Islet precursor cell (in vitro differentiated cells): ENCODE measurements at regions not wholly inside any gene's neighbourhood (a gene's known extent, or its start where the extent isn't known, plus 50 kb on each side); places are given as distances from the start of the nearest gene placed in this dataset.

Experiments used
- DNase-seq: peaks from one replicate; pipeline ENCODE4 v3.0.0-alpha.2; 2018

DNA sequence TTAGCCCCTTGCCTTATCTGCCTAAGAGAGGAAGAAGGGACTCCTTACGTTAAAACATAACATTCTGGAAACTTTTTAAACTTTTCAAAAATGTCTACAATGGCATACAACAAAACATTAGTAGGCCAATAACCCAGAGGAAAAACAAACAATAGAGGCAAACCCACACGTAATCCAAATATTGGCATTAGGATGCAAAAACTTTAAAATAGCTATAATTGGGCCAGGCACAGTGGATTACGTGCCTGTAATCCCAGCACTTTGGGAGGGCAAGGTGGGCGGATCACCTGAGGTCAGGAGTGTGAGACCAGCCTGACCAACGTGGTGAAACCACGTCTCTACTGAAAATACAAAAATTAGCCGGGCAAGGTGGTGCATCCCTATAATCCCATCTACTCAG is 134.9 kb downstream of the AQP9 start:
- no peak for DNase-seq

- DNase-seq = no peak
These were observed 136.7 kb downstream of the AQP9 start for GRCh38 chr15:58274885-58275284.

GRCh38 chr15:58275785-58276184 is 137.6 kb downstream of the AQP9 start:
- no peak for DNase-seq

DNA sequence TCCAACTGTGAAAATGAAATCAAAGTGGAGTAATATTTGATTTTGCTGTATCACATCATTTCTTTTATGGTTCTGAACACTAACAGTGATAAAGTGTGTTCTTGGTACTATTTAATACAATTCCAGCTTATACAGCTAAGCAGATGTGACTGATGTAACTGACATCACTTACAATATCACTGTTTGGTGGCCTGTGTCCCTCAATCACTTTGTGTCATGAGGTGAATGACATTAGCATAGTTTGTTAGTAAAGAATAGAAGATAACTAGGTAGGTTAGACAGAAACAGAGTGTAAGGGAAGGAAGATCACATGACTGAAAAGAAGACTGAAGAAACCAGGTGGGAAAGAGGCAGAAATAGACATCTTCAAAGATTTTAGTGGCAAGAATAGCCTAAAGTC is 138.7 kb downstream of the AQP9 start:
- no peak for DNase-seq

GRCh38 chr15:58277333-58277732 is 139.2 kb downstream of the AQP9 start:
- DNase-seq = no peak

DNA sequence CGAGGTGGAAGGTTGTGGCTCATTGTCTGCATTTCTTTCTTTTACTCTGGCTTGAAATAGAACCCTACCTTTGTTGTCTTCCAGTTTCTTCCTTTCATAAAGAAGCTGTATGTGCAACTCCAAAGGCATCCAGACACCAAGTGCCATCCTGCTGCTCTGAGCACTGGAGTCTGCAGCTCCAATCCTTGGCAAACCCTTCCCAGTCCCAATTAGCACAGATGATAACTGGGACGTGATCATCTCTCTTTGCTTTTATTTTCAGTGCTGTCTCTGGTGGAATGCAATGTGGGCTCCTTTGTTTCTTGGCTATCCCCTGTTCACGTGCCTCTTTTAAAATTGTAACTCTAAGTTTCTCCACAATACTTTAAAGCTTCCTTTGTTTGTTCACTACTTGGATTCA is 140.9 kb downstream of the AQP9 start:
- DNase-seq = no peak

DNA sequence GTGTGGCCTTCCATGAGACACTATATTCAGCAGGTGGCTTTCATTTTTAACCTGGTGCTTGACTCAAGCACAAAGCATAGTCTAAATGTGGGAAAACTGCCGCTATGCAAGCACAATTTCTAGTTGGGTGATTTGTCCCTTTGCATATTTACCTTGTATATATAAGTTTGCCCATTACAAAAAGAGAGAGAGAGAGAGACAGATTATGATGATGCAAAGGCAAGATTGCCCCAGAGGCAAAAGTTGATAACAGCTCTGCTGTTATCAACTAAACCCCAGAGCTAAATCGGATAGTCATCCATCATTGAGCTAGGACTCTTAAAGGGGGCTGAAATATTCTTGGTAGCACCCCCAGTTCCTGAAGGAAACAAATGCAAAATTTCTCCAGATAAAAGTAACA is 141.5 kb downstream of the AQP9 start:
- DNase-seq = no peak

DNA sequence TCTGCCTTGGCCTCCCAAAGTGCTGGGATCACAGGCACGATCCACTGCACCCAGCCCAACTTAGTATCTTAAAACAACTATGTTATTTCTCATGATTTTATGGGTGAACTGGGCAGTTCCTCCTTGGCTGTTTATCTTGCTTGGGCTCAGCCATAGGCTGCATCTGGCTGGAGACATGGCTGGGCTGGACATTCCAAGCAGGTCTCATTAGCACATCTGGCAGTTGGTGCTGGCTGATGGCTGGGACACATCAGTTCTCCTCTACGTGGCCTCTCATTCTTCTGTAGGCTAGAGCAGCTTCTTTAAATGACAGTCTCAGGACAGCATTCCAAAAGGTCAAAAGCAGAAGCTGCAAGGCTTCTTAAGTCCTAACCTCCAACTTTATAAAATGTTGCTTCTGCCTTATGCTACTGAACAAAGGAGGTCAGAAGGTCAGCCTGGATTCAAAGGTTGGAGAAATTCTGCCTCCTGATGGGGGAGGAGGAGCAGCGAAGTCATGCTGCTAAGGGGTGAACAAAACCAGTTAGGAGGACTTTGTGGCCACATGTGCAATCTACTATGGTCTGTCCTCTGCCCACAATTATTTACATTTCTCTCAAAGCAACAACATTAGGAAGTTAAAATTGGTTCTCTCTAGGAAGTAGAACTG is 144.0 kb downstream of the AQP9 start:
- peak; percentile 64 for DNase-seq

GRCh38 chr15:58283302-58283701 is 145.1 kb downstream of the AQP9 start:
- DNase-seq = no peak

- DNase-seq = no peak
These were observed 146.1 kb downstream of the AQP9 start for GRCh38 chr15:58284293-58284692.

DNA sequence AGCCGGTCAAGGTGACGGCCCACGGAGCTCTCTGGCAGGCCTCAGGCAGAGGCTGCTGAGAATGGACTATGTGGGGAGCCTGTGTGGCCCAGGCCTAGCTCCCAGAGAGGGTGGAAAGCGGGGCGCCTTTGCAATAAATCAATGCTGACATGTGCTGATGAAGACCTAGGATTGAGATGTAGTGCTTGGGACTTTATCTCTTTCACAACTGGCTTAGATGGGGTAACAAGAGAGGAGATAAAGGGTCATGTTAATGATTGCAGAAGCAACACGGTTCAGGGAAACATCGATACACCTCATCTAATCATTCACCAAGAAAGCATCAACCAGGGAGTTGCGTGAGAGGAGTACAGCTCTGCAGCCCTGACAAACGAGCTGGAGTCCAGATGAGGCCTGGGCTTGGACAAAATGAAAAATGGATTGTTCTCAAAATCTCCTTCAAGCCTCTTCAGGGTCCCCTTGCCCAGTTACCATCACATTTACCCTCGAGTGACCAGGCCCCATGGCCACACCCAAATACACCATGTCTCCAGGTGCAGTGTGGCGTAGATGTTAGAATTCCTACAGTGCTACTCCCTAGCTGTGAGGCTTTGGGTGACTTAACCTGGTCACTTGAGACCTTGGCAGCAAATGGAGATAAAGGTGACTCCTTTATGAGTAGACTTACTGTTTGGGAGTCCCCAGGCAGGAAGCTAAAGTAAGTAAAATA is 146.4 kb upstream of the LIPC start:
- no peak for DNase-seq

- DNase-seq = no peak
These were observed 145.9 kb upstream of the LIPC start for GRCh38 chr15:58285921-58286278.

DNA sequence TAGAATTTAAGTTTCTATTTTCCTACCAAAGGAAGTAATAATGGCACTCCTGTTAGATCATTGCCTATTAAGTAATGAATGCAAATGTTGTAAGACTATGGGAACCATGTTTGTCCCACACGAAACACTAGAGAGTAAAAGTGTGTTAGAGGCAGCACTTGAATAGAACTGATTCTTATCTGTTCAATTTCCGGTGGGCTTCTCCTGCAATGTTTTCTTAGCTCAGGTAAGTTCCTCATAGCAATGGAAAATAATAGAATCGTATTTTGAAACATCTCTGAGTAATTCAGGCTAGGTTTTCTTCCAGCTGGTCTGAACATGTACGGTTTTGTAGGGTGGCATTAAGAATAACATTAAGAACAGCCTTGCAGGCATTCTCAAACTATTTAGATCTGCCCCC is 145.3 kb upstream of the LIPC start:
- DNase-seq = no peak

DNA sequence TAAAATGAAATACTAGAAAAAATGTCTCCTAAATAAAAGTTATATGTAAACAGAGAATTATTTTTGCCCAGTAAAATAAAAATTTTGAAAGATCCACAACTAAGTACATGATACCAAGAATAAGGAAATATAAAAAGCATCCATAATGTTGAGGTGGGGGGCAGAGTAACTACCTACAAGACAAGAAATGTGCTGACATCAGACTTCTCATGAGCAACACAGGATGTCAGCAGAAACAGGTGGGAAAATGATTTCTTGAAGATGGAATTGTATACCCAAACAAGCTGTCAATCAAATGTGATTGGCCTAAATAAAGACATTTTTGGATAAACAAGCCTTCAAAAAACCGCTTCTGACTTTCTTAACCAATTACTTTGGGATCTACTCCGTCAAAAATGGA is 143.9 kb upstream of the LIPC start:
- DNase-seq = no peak

GRCh38 chr15:58288592-58288991 is 143.2 kb upstream of the LIPC start:
- DNase-seq = no peak

DNA sequence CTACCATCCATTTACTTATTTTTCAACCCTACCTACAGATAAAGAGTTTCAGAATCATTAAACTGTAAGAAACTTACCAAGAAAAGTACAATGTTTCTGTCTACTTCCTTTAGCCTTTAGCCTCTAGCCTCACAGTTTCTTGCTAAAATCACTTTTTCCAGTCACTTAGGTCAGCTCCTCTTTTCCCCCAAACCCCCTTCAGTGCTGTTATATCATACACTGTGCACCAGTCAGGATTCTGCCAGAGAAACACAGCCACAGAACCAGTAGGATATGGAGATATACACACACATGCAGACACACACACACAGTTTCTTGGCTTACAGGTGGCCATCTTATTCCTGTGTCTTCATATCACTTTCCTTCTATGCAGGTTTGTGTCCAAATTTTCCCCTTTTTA is 139.9 kb upstream of the LIPC start:
- no peak for DNase-seq

DNA sequence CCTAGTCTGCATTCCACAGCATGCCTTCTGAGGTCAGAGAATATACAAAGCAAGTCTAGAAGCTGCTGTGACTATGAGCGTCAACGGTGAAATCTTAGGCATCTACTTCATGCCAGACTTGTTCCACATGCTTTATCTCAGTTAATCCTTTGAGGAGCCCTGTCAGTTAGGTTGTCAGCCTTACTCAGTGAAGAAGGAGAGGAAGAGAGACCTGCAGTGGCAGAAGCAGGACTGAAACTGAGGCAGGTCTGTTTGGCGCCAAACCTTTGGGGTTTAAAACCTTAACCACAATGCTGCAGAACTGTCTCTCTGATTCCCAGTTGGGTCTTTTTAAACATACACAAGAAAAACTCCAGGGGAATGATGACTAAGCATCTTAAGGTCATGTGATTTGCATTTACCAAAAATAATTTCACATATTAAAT is 139.0 kb upstream of the LIPC start:
- DNase-seq = no peak

GRCh38 chr15:58293622-58294550 is 137.9 kb upstream of the LIPC start:
- DNase-seq = no peak

GRCh38 chr15:58294681-58295254 is 137.0 kb upstream of the LIPC start:
- no peak for DNase-seq

GRCh38 chr15:58295637-58296215 is 136.1 kb upstream of the LIPC start:
- DNase-seq = no peak

GRCh38 chr15:58296276-58296675 is 135.5 kb upstream of the LIPC start:
- DNase-seq = no peak

GRCh38 chr15:58297639-58298038 is 134.2 kb upstream of the LIPC start:
- no peak for DNase-seq
